Smooth muscle cell (in vitro differentiated cells): ENCODE measurements at regions not wholly inside any gene's neighbourhood (a gene's known extent, or its start where the extent isn't known, plus 50 kb on each side); places are given as distances from the start of the nearest gene placed in this dataset.

ENCODE experiments used
- DNase-seq: peaks from one replicate; lab custom pipeline; 2025; ENCODE audit not compliant: unreplicated experiment; lab: John Stamatoyannopoulos, UW
- H2AFZ ChIP-seq: fragments of 200-600 bp; sonication (generic); 2 replicates; pipeline ENCODE4 v1.6.0; 2016; ENCODE audit warnings: antibody characterized with exemption, low read depth, mild to moderate bottlenecking
- H3F3A ChIP-seq: fragments of 200-600 bp; sonication (generic); 2 replicates; pipeline ENCODE4 v1.6.0; 2017; ENCODE audit warnings: antibody characterized with exemption, low read depth
- H3K27ac ChIP-seq: fragments of 200-600 bp; sonication (generic); 2 replicates; pipeline ENCODE4 v1.5.1; 2016; ENCODE audit warnings: low read depth, mild to moderate bottlenecking
- H3K27me3 ChIP-seq: fragments of 200-600 bp; sonication (generic); 2 replicates; pipeline ENCODE4 v1.6.1; 2016; ENCODE audit warnings: low read depth, mild to moderate bottlenecking
- H3K36me3 ChIP-seq: fragments of 200-600 bp; sonication (generic); 2 replicates; pipeline ENCODE4 v1.5.1; 2016; ENCODE audit warnings: low read depth
- H3K4me1 ChIP-seq: fragments of 200-600 bp; sonication (generic); 2 replicates; pipeline ENCODE4 v1.5.1; 2016; ENCODE audit warnings: low read depth
- H3K4me2 ChIP-seq: fragments of 200-600 bp; sonication (generic); 2 replicates; pipeline ENCODE4 v1.6.0; 2016; ENCODE audit warnings: mild to moderate bottlenecking
- H3K4me3 ChIP-seq: fragments of 200-600 bp; sonication (generic); 2 replicates; pipeline ENCODE4 v1.5.1; 2016; ENCODE audit warnings: mild to moderate bottlenecking
- H3K79me2 ChIP-seq: fragments of 200-600 bp; sonication (generic); 2 replicates; pipeline ENCODE4 v1.6.0; 2016; ENCODE audit warnings: low read depth, mild to moderate bottlenecking
- H3K9ac ChIP-seq: fragments of 200-600 bp; sonication (generic); 2 replicates; pipeline ENCODE4 v1.6.0; 2016; ENCODE audit warnings: low read depth
- H3K9me3 ChIP-seq: fragments of 200-600 bp; sonication (generic); replicated peaks from 2 replicates; pipeline ENCODE4 v1.5.1; 2016; ENCODE audit warnings: low read depth
- H4K20me1 ChIP-seq: fragments of 200-600 bp; sonication (generic); 2 replicates; pipeline ENCODE4 v1.6.0; 2016; ENCODE audit warnings: low read depth
- WGBS: methylation state at CpG from one replicate; pipeline ENCODE4 v1.1.7; 2016; ENCODE audit warnings: low lambda C conversion rate; 5-methylcytosine and 5-hydroxymethylcytosine counted together
- TF ChIP-seq, protein P1 (sequence below): fragments of 200-600 bp; sonication (generic); IDR thresholded peaks from 2 replicates; pipeline ENCODE4 v1.5.1; 2017; ENCODE audit warnings: borderline replicate concordance, mild to moderate bottlenecking, antibody characterized with exemption; ENCODE audit not compliant: insufficient read depth, poor library complexity, severe bottlenecking

- WGBS, result 88% methylated on average over 5 of the region's 5 CpGs
- no peaks in the 10 kb centered on the region for H3K79me2 ChIP-seq
- H3K4me1 ChIP-seq, result no peaks in the 10 kb centered on the region
- DNase-seq, result no peak
- H3K9me3 ChIP-seq, result no peaks in the 10 kb centered on the region
- no peak overlapping the region for H3K4me2 ChIP-seq
- H3K36me3 ChIP-seq, result no peaks in the 10 kb centered on the region
- H2AFZ ChIP-seq, result no peak overlapping the region
- H4K20me1 ChIP-seq, result no peaks in the 10 kb centered on the region
- H3K9ac ChIP-seq, result no peak overlapping the region
- no peak overlapping the region for H3K27ac ChIP-seq
- TF ChIP-seq, protein P1, sequence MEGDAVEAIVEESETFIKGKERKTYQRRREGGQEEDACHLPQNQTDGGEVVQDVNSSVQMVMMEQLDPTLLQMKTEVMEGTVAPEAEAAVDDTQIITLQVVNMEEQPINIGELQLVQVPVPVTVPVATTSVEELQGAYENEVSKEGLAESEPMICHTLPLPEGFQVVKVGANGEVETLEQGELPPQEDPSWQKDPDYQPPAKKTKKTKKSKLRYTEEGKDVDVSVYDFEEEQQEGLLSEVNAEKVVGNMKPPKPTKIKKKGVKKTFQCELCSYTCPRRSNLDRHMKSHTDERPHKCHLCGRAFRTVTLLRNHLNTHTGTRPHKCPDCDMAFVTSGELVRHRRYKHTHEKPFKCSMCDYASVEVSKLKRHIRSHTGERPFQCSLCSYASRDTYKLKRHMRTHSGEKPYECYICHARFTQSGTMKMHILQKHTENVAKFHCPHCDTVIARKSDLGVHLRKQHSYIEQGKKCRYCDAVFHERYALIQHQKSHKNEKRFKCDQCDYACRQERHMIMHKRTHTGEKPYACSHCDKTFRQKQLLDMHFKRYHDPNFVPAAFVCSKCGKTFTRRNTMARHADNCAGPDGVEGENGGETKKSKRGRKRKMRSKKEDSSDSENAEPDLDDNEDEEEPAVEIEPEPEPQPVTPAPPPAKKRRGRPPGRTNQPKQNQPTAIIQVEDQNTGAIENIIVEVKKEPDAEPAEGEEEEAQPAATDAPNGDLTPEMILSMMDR, result no peak
- H3K27me3 ChIP-seq, result no peaks in the 10 kb centered on the region
- H3F3A ChIP-seq, result no peaks in the 10 kb centered on the region
- no peak overlapping the region for H3K4me3 ChIP-seq
Measured at GRCh38 chr3:82637574-82637973, 876.1 kb upstream of the GBE1 start.

GRCh38 chr3:82636177-82636576 lies 874.7 kb upstream of the GBE1 start:
- no peaks in the 10 kb centered on the region for H3K9me3 ChIP-seq
- H3K4me1 ChIP-seq, result no peaks in the 10 kb centered on the region
- H4K20me1 ChIP-seq, result no peaks in the 10 kb centered on the region
- H3K79me2 ChIP-seq, result no peaks in the 10 kb centered on the region
- TF ChIP-seq, protein P1, result no peak
- no peak overlapping the region for H3K9ac ChIP-seq
- H3K36me3 ChIP-seq, result no peaks in the 10 kb centered on the region
- no peaks in the 10 kb centered on the region for H3F3A ChIP-seq
- H3K4me3 ChIP-seq, result no peak overlapping the region
- H3K27ac ChIP-seq, result no peak overlapping the region
- DNase-seq, result no peak
- no peak overlapping the region for H2AFZ ChIP-seq
- no peak overlapping the region for H3K4me2 ChIP-seq
- no peaks in the 10 kb centered on the region for H3K27me3 ChIP-seq
- 74% methylated on average over 1 of the region's 1 CpG for WGBS

DNA sequence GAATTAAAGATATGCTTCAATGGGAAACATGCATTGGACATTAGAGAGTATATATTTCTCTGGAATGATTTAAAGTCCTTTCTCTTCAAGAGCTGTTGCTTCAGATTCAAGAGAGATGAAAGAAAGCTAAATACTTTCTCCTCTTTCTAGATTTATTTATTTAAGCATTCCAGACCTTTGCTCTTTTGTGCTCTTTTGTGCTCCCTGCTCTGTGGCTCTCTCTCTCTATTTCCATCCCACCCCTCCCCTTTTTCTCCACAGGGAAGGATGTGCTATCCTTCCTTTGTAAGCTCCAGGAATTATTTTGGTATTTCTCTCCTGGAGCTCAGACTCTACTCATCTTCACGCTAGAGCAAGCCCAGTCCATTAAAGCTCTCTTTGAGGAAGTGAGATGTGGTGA lies 871.9 kb upstream of the GBE1 start:
- Histone ChIP-seq H3K36me3 (no peaks in the 10 kb centered on the region), H3K4me1 (no peaks in the 10 kb centered on the region), H3K27ac (no peak overlapping the region), H3K9ac (no peak overlapping the region), H3K27me3 (no peaks in the 10 kb centered on the region), H3K4me3 (no peak overlapping the region), H3K9me3 (no peaks in the 10 kb centered on the region), H2AFZ (no peak overlapping the region), H3K4me2 (no peak overlapping the region), H3K79me2 (no peaks in the 10 kb centered on the region), H3F3A (no peaks in the 10 kb centered on the region), H4K20me1 (no peaks in the 10 kb centered on the region)
- TF ChIP-seq, protein P1, result no peak
- 46% methylated on average over 1 of the region's 1 CpG for WGBS
- no peak for DNase-seq

DNA sequence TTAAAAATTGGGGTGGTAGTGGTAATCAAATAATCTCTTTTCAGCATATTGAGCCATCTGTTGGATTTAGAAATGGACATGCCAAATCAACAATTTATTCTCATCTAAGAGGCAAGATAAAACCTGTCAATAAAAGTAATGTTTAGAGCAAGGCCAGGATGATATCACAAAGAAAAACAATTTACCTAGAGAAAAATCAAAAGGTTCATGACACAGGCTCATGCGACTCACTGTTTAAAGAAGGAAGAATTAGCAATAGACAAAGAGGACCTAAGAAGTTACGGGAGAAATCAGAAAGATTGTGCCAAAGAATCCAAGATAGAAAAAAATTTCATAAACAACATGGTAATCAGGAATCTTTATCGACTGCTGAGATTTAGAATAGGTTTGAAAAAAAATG lies 868.5 kb upstream of the GBE1 start:
- H3K4me1 ChIP-seq, result no peaks in the 10 kb centered on the region
- H3F3A ChIP-seq, result no peaks in the 10 kb centered on the region
- TF ChIP-seq, protein P1, result no peak
- WGBS, result 90% methylated on average over 3 of the region's 3 CpGs
- H3K79me2 ChIP-seq, result no peaks in the 10 kb centered on the region
- H3K27ac ChIP-seq, result no peak overlapping the region
- H3K9me3 ChIP-seq, result no peaks in the 10 kb centered on the region
- H2AFZ ChIP-seq, result no peak overlapping the region
- no peak overlapping the region for H3K4me2 ChIP-seq
- no peaks in the 10 kb centered on the region for H3K27me3 ChIP-seq
- no peak for DNase-seq
- H3K4me3 ChIP-seq, result no peak overlapping the region
- no peaks in the 10 kb centered on the region for H3K36me3 ChIP-seq
- H4K20me1 ChIP-seq, result no peaks in the 10 kb centered on the region
- H3K9ac ChIP-seq, result no peak overlapping the region
